ENCODE measurements at regions not wholly inside any gene's neighbourhood (a gene's known extent, or its start where the extent isn't known, plus 50 kb on each side); places are given as distances from the start of the nearest gene placed in this dataset.

- H3K9me3 ChIP-seq (ENCODE audit: control insufficient read depth in 5 of 5, low read length in 5 of 5) = no peaks in the 10 kb centered on the region
Measured at GRCh38 chr6:91127752-91128151, 540.9 kb upstream of the MAP3K7 start.

GRCh38 chr6:91126876-91127275 lies 540.0 kb upstream of the MAP3K7 start:
- no peaks in the 10 kb centered on the region for H3K4me1 ChIP-seq (ENCODE audit: control insufficient read depth in 5 of 5, insufficient read depth in 5 of 5, low read length in 5 of 5)
- no peaks in the 10 kb centered on the region for H3K27me3 ChIP-seq (ENCODE audit: control insufficient read depth in 5 of 5, insufficient read depth in 4 of 5, low read length in 5 of 5)
- H3K9me3 ChIP-seq (ENCODE audit: control insufficient read depth in 5 of 5, low read length in 5 of 5) = no peaks in the 10 kb centered on the region
- H3K9ac ChIP-seq (ENCODE audit: low read length in 5 of 5) = no peak overlapping the region
- no peak overlapping the region for H3K4me3 ChIP-seq (ENCODE audit: low read depth in 1 of 5, low read length in 5 of 5)
- H3K27ac ChIP-seq (ENCODE audit: low read depth, low read length) = no peak overlapping the region
- H3K36me3 ChIP-seq (ENCODE audit: control insufficient read depth in 5 of 5, insufficient read depth in 5 of 5, low read length in 5 of 5) = no peaks in the 10 kb centered on the region

More at GRCh38 chr6:91127752-91128151, 540.9 kb upstream of the MAP3K7 start:
- H3K4me1 ChIP-seq (ENCODE audit: control insufficient read depth in 5 of 5, insufficient read depth in 5 of 5, low read length in 5 of 5) = no peaks in the 10 kb centered on the region
- no peak overlapping the region for H3K9ac ChIP-seq (ENCODE audit: low read length in 5 of 5)
- no peaks in the 10 kb centered on the region for H3K27me3 ChIP-seq (ENCODE audit: control insufficient read depth in 5 of 5, insufficient read depth in 4 of 5, low read length in 5 of 5)
- H3K36me3 ChIP-seq (ENCODE audit: control insufficient read depth in 5 of 5, insufficient read depth in 5 of 5, low read length in 5 of 5) = no peaks in the 10 kb centered on the region
- no peak overlapping the region for H3K27ac ChIP-seq (ENCODE audit: low read depth, low read length)
- no peak overlapping the region for H3K4me3 ChIP-seq (ENCODE audit: low read depth in 1 of 5, low read length in 5 of 5)

- no peaks in the 10 kb centered on the region for H3K4me1 ChIP-seq (ENCODE audit: control insufficient read depth in 5 of 5, insufficient read depth in 5 of 5, low read length in 5 of 5)
- no peak overlapping the region for H3K9ac ChIP-seq (ENCODE audit: low read length in 5 of 5)
- no peaks in the 10 kb centered on the region for H3K9me3 ChIP-seq (ENCODE audit: control insufficient read depth in 5 of 5, low read length in 5 of 5)
- no peaks in the 10 kb centered on the region for H3K27me3 ChIP-seq (ENCODE audit: control insufficient read depth in 5 of 5, insufficient read depth in 4 of 5, low read length in 5 of 5)
- no peaks in the 10 kb centered on the region for H3K36me3 ChIP-seq (ENCODE audit: control insufficient read depth in 5 of 5, insufficient read depth in 5 of 5, low read length in 5 of 5)
- H3K4me3 ChIP-seq (ENCODE audit: low read depth in 1 of 5, low read length in 5 of 5) = no peak overlapping the region
- H3K27ac ChIP-seq (ENCODE audit: low read depth, low read length) = no peak overlapping the region
Measured at GRCh38 chr6:91117550-91117949, 530.7 kb upstream of the MAP3K7 start.

GRCh38 chr6:91114123-91114708 lies 527.3 kb upstream of the MAP3K7 start:
- Histone ChIP-seq H3K9me3 (ENCODE audit: control insufficient read depth in 5 of 5, low read length in 5 of 5) (no peaks in the 10 kb centered on the region), H3K4me3 (ENCODE audit: low read depth in 1 of 5, low read length in 5 of 5) (no peak overlapping the region), H3K36me3 (ENCODE audit: control insufficient read depth in 5 of 5, insufficient read depth in 5 of 5, low read length in 5 of 5) (no peaks in the 10 kb centered on the region), H3K9ac (ENCODE audit: low read length in 5 of 5) (no peak overlapping the region), H3K27ac (ENCODE audit: low read depth, low read length) (no peak overlapping the region), H3K4me1 (ENCODE audit: control insufficient read depth in 5 of 5, insufficient read depth in 5 of 5, low read length in 5 of 5) (no peaks in the 10 kb centered on the region), H3K27me3 (ENCODE audit: control insufficient read depth in 5 of 5, insufficient read depth in 4 of 5, low read length in 5 of 5) (no peaks in the 10 kb centered on the region)

GRCh38 chr6:91106083-91106482 lies 519.2 kb upstream of the MAP3K7 start:
- no peak overlapping the region for H3K9ac ChIP-seq (ENCODE audit: low read length in 5 of 5)
- no peaks in the 10 kb centered on the region for H3K36me3 ChIP-seq (ENCODE audit: control insufficient read depth in 5 of 5, insufficient read depth in 5 of 5, low read length in 5 of 5)
- no peak overlapping the region for H3K4me3 ChIP-seq (ENCODE audit: low read depth in 1 of 5, low read length in 5 of 5)
- peaks cover 0 to 5% (median 0%) of the 10 kb centered on the region in 5 donors for H3K27me3 ChIP-seq (ENCODE audit: control insufficient read depth in 5 of 5, insufficient read depth in 4 of 5, low read length in 5 of 5)
- no peaks in the 10 kb centered on the region for H3K9me3 ChIP-seq (ENCODE audit: control insufficient read depth in 5 of 5, low read length in 5 of 5)
- no peaks in the 10 kb centered on the region for H3K4me1 ChIP-seq (ENCODE audit: control insufficient read depth in 5 of 5, insufficient read depth in 5 of 5, low read length in 5 of 5)
- H3K27ac ChIP-seq (ENCODE audit: low read depth, low read length) = no peak overlapping the region

- Histone ChIP-seq H3K4me3 (ENCODE audit: low read depth in 1 of 5, low read length in 5 of 5) (no peak overlapping the region), H3K27ac (ENCODE audit: low read depth, low read length) (no peak overlapping the region), H3K4me1 (ENCODE audit: control insufficient read depth in 5 of 5, insufficient read depth in 5 of 5, low read length in 5 of 5) (no peaks in the 10 kb centered on the region), H3K9me3 (ENCODE audit: control insufficient read depth in 5 of 5, low read length in 5 of 5) (no peaks in the 10 kb centered on the region), H3K36me3 (ENCODE audit: control insufficient read depth in 5 of 5, insufficient read depth in 5 of 5, low read length in 5 of 5) (no peaks in the 10 kb centered on the region), H3K9ac (ENCODE audit: low read length in 5 of 5) (no peak overlapping the region), H3K27me3 (ENCODE audit: control insufficient read depth in 5 of 5, insufficient read depth in 4 of 5, low read length in 5 of 5) (peaks cover 0 to 5% (median 0%) of the 10 kb centered on the region in 5 donors)
Measured at GRCh38 chr6:91105532-91105931, 518.7 kb upstream of the MAP3K7 start.

- Histone ChIP-seq H3K27ac (ENCODE audit: low read depth, low read length) (no peak overlapping the region), H3K4me3 (ENCODE audit: low read depth in 1 of 5, low read length in 5 of 5) (no peak overlapping the region), H3K9ac (ENCODE audit: low read length in 5 of 5) (no peak overlapping the region), H3K4me1 (ENCODE audit: control insufficient read depth in 5 of 5, insufficient read depth in 5 of 5, low read length in 5 of 5) (peaks cover 0 to 9% (median 0%) of the 10 kb centered on the region in 5 donors), H3K9me3 (ENCODE audit: control insufficient read depth in 5 of 5, low read length in 5 of 5) (no peaks in the 10 kb centered on the region), H3K36me3 (ENCODE audit: control insufficient read depth in 5 of 5, insufficient read depth in 5 of 5, low read length in 5 of 5) (no peaks in the 10 kb centered on the region), H3K27me3 (ENCODE audit: control insufficient read depth in 5 of 5, insufficient read depth in 4 of 5, low read length in 5 of 5) (no peaks in the 10 kb centered on the region)
Measured at GRCh38 chr6:91099479-91099878, 512.6 kb upstream of the MAP3K7 start.

GRCh38 chr6:91098006-91098405 lies 511.1 kb upstream of the MAP3K7 start:
- H3K27ac ChIP-seq (ENCODE audit: low read depth, low read length) = no peak overlapping the region
- no peak overlapping the region for H3K9ac ChIP-seq (ENCODE audit: low read length in 5 of 5)
- no peaks in the 10 kb centered on the region for H3K36me3 ChIP-seq (ENCODE audit: control insufficient read depth in 5 of 5, insufficient read depth in 5 of 5, low read length in 5 of 5)
- H3K4me3 ChIP-seq (ENCODE audit: low read depth in 1 of 5, low read length in 5 of 5) = no peak overlapping the region
- peaks cover 0 to 9% (median 0%) of the 10 kb centered on the region in 5 donors for H3K4me1 ChIP-seq (ENCODE audit: control insufficient read depth in 5 of 5, insufficient read depth in 5 of 5, low read length in 5 of 5)
- no peaks in the 10 kb centered on the region for H3K27me3 ChIP-seq (ENCODE audit: control insufficient read depth in 5 of 5, insufficient read depth in 4 of 5, low read length in 5 of 5)
- no peaks in the 10 kb centered on the region for H3K9me3 ChIP-seq (ENCODE audit: control insufficient read depth in 5 of 5, low read length in 5 of 5)

- Histone ChIP-seq H3K36me3 (ENCODE audit: control insufficient read depth in 5 of 5, insufficient read depth in 5 of 5, low read length in 5 of 5) (no peaks in the 10 kb centered on the region), H3K27ac (ENCODE audit: low read depth, low read length) (no peak overlapping the region), H3K27me3 (ENCODE audit: control insufficient read depth in 5 of 5, insufficient read depth in 4 of 5, low read length in 5 of 5) (no peaks in the 10 kb centered on the region), H3K4me3 (ENCODE audit: low read depth in 1 of 5, low read length in 5 of 5) (no peak overlapping the region), H3K9ac (ENCODE audit: low read length in 5 of 5) (no peak overlapping the region), H3K9me3 (ENCODE audit: control insufficient read depth in 5 of 5, low read length in 5 of 5) (no peaks in the 10 kb centered on the region), H3K4me1 (ENCODE audit: control insufficient read depth in 5 of 5, insufficient read depth in 5 of 5, low read length in 5 of 5) (peaks cover 0 to 9% (median 0%) of the 10 kb centered on the region in 5 donors)
Measured at GRCh38 chr6:91097364-91097763, 510.5 kb upstream of the MAP3K7 start.

- no peaks in the 10 kb centered on the region for H3K27me3 ChIP-seq (ENCODE audit: control insufficient read depth in 5 of 5, insufficient read depth in 4 of 5, low read length in 5 of 5)
- no peak overlapping the region for H3K27ac ChIP-seq (ENCODE audit: low read depth, low read length)
Measured at GRCh38 chr6:91094806-91095475, 508.1 kb upstream of the MAP3K7 start.

More at GRCh38 chr6:91094806-91095475, 508.1 kb upstream of the MAP3K7 start:
- Histone ChIP-seq H3K36me3 (ENCODE audit: control insufficient read depth in 5 of 5, insufficient read depth in 5 of 5, low read length in 5 of 5) (no peaks in the 10 kb centered on the region), H3K9me3 (ENCODE audit: control insufficient read depth in 5 of 5, low read length in 5 of 5) (no peaks in the 10 kb centered on the region), H3K9ac (ENCODE audit: low read length in 5 of 5) (no peak overlapping the region), H3K4me1 (ENCODE audit: control insufficient read depth in 5 of 5, insufficient read depth in 5 of 5, low read length in 5 of 5) (peaks cover 0 to 9% (median 0%) of the 10 kb centered on the region in 5 donors), H3K4me3 (ENCODE audit: low read depth in 1 of 5, low read length in 5 of 5) (no peak overlapping the region)

All from subcutaneous abdominal adipose tissue (tissue), 5 donors.